ENCODE measurements at regions not wholly inside any gene's neighbourhood (a gene's known extent, or its start where the extent isn't known, plus 50 kb on each side); places are given as distances from the start of the nearest gene placed in this dataset.

DNA sequence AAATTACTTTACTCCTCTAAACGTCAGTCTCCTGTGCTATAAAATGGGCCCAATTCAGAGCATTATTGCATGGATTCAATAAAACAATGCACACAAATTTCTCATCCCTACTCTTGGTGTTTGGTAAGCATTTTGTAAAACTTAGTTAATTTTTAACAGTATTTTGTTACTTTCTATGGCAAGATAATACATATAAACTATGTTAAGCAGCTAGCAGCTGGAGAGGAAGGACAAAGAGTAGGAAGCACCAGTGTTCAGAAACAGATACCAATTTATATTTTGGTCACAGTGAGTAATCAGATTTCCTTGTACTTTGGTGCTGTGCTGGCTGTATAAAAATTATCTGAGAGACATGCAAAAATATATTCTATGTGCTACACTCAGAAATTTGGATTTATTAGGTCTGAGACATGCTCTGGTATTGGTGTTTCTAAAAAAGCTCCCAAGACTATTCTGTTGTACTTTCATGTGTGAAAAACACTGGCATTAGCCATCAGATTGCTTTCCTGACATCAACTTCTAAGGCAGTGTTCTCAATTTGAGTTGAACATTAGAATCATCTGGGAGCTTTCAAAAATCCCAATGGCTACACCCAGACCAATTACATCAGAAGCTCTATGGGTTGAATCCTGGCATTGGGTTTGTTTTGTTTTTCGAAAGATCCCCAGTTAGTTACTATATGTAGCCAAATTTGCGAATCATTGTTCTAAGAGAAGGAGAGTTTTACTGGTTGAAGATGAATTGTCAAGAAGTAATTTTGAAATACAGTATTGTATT is 100.3 kb upstream of the C1orf87 start:
- Histone ChIP-seq H3K36me3 (ENCODE audit: control insufficient read depth in 1 of 2, insufficient read depth in 2 of 2, low read length in 2 of 2) (no peaks in the 10 kb centered on the region), H4K20me1 (ENCODE audit: insufficient read depth) (no peaks in the 10 kb centered on the region), H3K27ac (ENCODE audit: low read depth, low read length) (no peak overlapping the region), H3K4me3 (replicated peaks in 1 of 2; ENCODE audit: low read depth in 1 of 2, low read length in 2 of 2) (no peak overlapping the region), H3K4me1 (ENCODE audit: control insufficient read depth in 1 of 2, insufficient read depth in 2 of 2, low read length in 2 of 2) (no peaks in the 10 kb centered on the region), H3K9me2 (ENCODE audit: insufficient read depth) (no peaks in the 10 kb centered on the region), H2AFZ (ENCODE audit: low read depth, low read length, poor library complexity, severe bottlenecking) (no peak overlapping the region), H3K27me3 (ENCODE audit: insufficient read depth, low read length) (peaks cover 6% of the 10 kb centered on the region; the same call in 1 of the 2 replicates), H3K4me2 (ENCODE audit: low read length) (no peak overlapping the region), H3K9ac (ENCODE audit: low read length) (no peak overlapping the region), H3K9me3 (ENCODE audit: control insufficient read depth in 1 of 2, insufficient read depth in 1 of 2, low read depth in 1 of 2, low read length in 2 of 2) (no peaks in the 10 kb centered on the region), H3K79me2 (ENCODE audit: insufficient read depth, low read length) (no peaks in the 10 kb centered on the region)
- POLR2A ChIA-PET = no interaction called here
- BruUV-seq (replicated peaks) = no TSS peak
- ATAC-seq = no peak
- intact Hi-C loops (cut with micrococcal nuclease) = no loop called here
- CTCF ChIA-PET = no interaction called here
- DNase-seq (ENCODE audit: low read depth, low spot score) = no peak
- RAD21 ChIA-PET (ENCODE audit: low non-redundant PET in 1 of 2, low total read pairs in 2 of 2, uncharacterized antibody in 2 of 2, unreplicated experiment in 2 of 2) = no interaction called here
- TF ChIP-seq SRF (IDR thresholded peaks at IDR 0.05; ENCODE audit: low read depth) (no peak), EGR1 (IDR thresholded peaks at IDR 0.05; ENCODE audit: low read depth) (no peak), ELF1 (IDR thresholded peaks at IDR 0.05; ENCODE audit: borderline replicate concordance, low read depth) (no peak), JUND (IDR thresholded peaks at IDR 0.05) (no peak), RAD21 (IDR thresholded peaks at IDR 0.05; ENCODE audit: low read depth) (no peak), MAX (IDR thresholded peaks at IDR 0.05) (no peak), ATF3 (IDR thresholded peaks at IDR 0.05) (no peak)
- TF ChIP-seq, protein P1, sequence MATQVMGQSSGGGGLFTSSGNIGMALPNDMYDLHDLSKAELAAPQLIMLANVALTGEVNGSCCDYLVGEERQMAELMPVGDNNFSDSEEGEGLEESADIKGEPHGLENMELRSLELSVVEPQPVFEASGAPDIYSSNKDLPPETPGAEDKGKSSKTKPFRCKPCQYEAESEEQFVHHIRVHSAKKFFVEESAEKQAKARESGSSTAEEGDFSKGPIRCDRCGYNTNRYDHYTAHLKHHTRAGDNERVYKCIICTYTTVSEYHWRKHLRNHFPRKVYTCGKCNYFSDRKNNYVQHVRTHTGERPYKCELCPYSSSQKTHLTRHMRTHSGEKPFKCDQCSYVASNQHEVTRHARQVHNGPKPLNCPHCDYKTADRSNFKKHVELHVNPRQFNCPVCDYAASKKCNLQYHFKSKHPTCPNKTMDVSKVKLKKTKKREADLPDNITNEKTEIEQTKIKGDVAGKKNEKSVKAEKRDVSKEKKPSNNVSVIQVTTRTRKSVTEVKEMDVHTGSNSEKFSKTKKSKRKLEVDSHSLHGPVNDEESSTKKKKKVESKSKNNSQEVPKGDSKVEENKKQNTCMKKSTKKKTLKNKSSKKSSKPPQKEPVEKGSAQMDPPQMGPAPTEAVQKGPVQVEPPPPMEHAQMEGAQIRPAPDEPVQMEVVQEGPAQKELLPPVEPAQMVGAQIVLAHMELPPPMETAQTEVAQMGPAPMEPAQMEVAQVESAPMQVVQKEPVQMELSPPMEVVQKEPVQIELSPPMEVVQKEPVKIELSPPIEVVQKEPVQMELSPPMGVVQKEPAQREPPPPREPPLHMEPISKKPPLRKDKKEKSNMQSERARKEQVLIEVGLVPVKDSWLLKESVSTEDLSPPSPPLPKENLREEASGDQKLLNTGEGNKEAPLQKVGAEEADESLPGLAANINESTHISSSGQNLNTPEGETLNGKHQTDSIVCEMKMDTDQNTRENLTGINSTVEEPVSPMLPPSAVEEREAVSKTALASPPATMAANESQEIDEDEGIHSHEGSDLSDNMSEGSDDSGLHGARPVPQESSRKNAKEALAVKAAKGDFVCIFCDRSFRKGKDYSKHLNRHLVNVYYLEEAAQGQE (IDR thresholded peaks at IDR 0.05; ENCODE audit: low read depth) = no peak

Measured in HCT116 (cell line).